ENCODE measurements at regions not wholly inside any gene's neighbourhood (a gene's known extent, or its start where the extent isn't known, plus 50 kb on each side); places are given as distances from the start of the nearest gene placed in this dataset.

DNA sequence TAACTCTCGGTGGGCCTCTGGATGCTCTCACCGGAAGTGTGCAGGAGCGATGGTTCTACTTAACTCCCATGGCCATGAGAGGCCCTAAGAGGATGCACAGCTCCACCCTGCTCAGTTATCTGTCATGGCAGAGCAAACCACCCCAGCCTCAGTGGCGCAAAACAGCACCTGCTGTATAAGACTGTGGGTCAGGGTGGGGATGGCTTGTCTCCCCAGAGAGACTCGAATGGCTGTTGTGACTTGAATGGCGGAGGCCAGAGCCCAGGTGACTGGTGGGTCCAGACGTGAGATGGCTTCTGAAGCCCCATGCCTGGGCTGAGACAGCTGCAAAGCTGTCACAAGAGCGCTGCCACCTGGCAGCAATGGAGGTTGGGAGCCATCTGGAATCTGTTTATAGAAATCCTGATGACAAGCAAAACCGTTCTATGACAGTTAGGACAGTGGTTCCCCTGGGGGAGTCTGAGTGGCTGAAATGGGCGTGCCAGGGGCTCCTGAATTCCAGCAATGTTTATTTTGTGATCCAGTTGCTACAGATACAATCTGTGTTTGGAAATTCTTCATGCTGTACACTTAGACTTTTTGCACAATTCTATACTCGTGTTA is 490.5 kb downstream of the TCERG1L start:
- no peak for DNase-seq (ENCODE audit: low read depth)

GRCh38 chr10:130824230-130825014 is 487.1 kb downstream of the TCERG1L start:
- no peak for DNase-seq (ENCODE audit: low read depth)

GRCh38 chr10:130833596-130833995 is 477.9 kb downstream of the TCERG1L start:
- DNase-seq (ENCODE audit: low read depth): no peak

DNA sequence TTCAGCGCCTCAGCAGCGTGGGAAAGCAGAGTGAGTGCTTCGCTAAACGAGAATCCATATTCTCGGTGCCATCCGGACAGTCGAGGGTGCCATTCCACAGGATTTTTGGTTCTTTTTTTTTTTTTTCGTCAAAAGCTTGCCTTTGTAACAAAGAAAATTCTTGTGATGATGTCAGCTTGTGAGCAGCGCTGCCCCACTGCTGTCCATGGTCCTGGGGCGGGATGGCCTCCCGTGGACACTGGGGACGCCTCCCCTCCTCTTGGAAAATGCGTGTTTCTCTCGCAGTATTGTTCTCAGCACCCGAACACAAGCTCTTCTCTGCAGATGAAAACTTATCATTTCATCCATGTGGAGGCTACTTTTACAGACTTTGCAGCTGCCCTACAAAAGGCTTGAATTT is 477.4 kb downstream of the TCERG1L start:
- DNase-seq (ENCODE audit: low read depth): no peak

DNA sequence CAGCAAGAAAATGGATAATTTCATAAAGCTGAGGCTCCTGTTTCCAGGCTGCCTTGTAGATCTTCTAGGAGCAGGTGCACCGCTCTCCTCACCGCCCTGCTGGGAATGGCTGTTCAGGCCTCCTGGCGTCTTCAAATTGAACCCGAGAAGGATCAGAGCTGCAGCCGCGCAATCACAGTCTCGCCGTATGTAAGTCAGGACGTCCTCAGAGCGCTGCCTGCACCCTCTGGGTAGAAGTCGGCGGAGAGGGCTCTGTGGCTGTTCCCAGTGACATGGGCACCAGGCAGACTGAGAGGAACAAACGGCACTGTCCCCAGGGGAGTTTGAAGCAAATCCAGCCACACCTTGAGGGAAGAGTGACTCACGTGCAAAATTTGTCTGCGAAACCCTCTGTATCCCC is 476.9 kb downstream of the TCERG1L start:
- no peak for DNase-seq (ENCODE audit: low read depth)

GRCh38 chr10:130835068-130835467 is 476.5 kb downstream of the TCERG1L start:
- DNase-seq (ENCODE audit: low read depth): no peak

GRCh38 chr10:130836344-130836743 is 475.2 kb downstream of the TCERG1L start:
- no peak for DNase-seq (ENCODE audit: low read depth)

- DNase-seq (ENCODE audit: low read depth): no peak
Measured at GRCh38 chr10:130843051-130843653, 468.4 kb downstream of the TCERG1L start.

- DNase-seq (ENCODE audit: low read depth): no peak
Measured at GRCh38 chr10:130844310-130844709, 467.2 kb downstream of the TCERG1L start.

DNA sequence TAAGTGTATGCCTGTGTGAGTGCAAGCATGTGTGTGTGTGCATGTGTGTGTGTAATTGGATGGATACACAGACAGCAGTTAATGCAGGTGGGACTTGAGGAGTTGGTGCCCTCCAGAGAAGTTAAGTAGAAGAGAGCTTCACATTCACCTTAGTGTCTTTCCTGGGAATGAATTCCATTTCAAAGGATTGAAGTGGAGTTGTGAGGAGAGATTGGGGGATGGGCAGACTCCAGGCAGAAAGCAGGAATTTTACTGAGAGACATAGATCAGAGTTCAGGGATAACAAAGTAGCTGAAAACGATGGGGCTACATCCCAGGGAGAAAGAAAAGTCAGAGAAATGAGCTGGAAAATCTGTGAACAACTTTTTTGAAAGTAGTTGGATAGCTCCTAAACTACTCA is 464.4 kb downstream of the TCERG1L start:
- DNase-seq (ENCODE audit: low read depth): no peak

- no peak for DNase-seq (ENCODE audit: low read depth)
Measured at GRCh38 chr10:130848855-130849254, 462.7 kb downstream of the TCERG1L start.

DNA sequence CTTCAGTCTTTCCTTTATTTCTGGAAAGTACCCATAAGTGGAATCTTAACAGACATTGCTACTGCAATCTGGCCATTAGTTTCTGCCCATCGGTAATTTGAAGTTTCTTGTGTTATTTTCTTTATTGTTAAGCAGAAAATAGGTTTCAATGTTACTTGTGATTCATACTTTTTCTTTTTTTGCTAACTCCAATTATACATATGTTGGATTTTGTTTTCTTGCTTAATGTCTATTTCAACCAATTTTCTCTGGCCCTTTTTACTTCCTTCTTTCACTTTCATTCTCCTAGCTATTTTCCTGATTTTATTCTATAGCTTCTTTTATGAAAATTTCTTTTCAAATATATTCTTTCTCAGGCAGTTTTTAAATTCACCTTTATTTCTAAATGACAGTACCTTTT is 457.4 kb downstream of the TCERG1L start:
- DNase-seq (ENCODE audit: low read depth): no peak

GRCh38 chr10:130857631-130858295 is 453.8 kb downstream of the TCERG1L start:
- no peak for DNase-seq (ENCODE audit: low read depth)

- DNase-seq (ENCODE audit: low read depth): no peak
Measured at GRCh38 chr10:130858626-130859025, 452.9 kb downstream of the TCERG1L start.

DNA sequence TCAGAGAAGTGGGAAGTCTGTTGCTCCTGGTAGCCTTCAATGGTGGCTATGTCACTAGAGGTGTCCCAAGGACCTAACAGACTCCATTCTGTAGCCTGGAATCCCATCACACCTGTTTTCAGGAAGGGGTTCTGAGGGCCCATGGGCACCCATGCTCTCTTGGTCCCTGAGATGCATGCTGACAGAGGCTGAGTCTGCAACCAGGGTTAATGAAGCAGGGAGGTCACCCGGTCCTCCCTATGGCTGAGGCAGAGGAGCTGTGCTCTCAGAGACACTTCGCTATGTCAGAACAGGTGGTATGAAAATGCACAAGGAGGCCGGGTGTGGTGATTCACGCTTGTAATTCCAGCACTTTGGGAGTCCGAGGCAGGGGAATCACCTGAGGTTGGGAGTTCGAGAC is 452.1 kb downstream of the TCERG1L start:
- DNase-seq (ENCODE audit: low read depth): no peak

DNA sequence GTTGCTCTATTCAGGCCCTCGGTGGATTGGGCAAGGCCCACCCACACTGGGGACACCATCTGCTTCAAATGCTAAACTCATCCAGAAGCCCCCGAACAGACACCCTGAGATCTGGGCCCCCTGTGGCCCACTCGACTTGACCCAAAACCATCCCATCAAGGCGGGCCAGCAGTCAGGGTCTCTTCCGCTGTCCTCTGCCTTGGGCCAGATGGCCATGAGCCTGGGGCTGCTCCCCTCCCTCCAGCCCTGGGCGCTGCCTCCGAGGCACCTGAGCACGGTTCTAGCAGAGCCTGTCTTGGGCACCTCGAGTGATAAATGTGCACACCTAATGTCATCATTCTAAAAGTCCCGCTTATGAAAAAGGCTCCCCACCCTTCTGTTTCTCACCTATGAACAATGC is 449.4 kb downstream of the TCERG1L start:
- no peak for DNase-seq (ENCODE audit: low read depth)

GRCh38 chr10:130862626-130863025 is 448.9 kb downstream of the TCERG1L start:
- DNase-seq (ENCODE audit: low read depth): no peak

GRCh38 chr10:130863044-130863443 is 448.5 kb downstream of the TCERG1L start:
- DNase-seq (ENCODE audit: low read depth): no peak

GRCh38 chr10:130864961-130865818 is 446.3 kb downstream of the TCERG1L start:
- no peak for DNase-seq (ENCODE audit: low read depth)

GRCh38 chr10:130866857-130867256 is 444.7 kb downstream of the TCERG1L start:
- DNase-seq (ENCODE audit: low read depth): no peak

DNA sequence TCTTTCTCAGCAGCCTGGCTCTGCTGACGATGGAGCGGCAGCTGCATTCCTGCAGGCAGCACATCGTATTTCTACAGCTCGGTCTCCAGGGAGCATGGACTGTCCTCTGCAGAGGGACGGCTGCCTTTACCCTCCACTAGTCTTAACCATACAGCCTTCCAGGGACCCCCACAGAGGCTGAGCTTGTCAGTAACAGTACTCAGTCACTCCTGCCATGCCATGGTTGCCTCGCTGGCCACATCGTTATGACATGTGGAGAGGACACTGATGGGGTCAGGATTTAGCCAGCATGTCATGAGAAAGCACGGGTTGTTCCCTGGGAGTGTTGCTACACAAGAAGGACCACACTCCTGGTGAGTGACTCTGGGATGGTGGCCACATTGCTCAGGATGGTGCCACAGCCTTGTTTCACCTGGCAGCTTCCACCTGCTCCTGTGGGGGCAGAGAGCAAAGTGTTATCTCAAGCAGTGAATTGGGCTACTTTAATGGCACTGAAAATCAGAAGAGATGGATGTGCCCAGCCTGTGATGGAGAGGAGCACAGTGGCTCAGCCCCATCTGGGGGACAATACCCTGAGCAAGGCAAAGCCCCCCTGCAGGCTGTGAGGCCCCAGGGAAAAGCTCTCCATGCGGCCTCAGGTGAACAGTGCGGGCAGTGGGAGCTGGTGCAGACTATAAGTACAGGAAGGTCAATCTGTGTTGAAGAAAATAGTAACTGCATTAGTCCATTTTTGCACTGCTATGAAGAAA is 443.9 kb downstream of the TCERG1L start:
- no peak for DNase-seq (ENCODE audit: low read depth)

Data from fibroblast of the conjunctiva (primary cell).